Panc1 (cell line): ENCODE measurements at regions not wholly inside any gene's neighbourhood (a gene's known extent, or its start where the extent isn't known, plus 50 kb on each side); places are given as distances from the start of the nearest gene placed in this dataset.

ENCODE experiments used
- ATAC-seq: fragments of 200-7000 bp; cut with Tn5 transposase; 2 replicates; pipeline ENCODE4 v1.9.1; 2020; ENCODE audit warnings: mild to moderate bottlenecking, moderate library complexity
- BruUV-seq: library from RNA; stranded (reverse); fragments of 400-500 nt; replicated peaks from 2 replicates; lab custom pipeline; 2021; lab: Mats Ljungman, UMichigan
- CTCF ChIA-PET: fragments of 300-600 bp; sonication (Branson Sonifier 250); formaldehyde crosslinking; loops from one replicate; lab custom pipeline; 2022; ENCODE audit warnings: antibody characterized with exemption; lab: Charles Lee
- POLR2A ChIA-PET: fragments of 300-600 bp; sonication (Branson Sonifier 250); formaldehyde crosslinking; loops from one replicate; lab custom pipeline; 2022; ENCODE audit warnings: antibody characterized with exemption; lab: Charles Lee
- DNase-seq: peaks from one replicate; pipeline ENCODE4 v3.0.0-alpha.2; 2010; ENCODE audit warnings: low read depth, low spot score
- H3K27ac ChIP-seq: 2 replicates; pipeline ENCODE4 v1.5.1; 2011; ENCODE audit warnings: mild to moderate bottlenecking, low read length, inconsistent platforms
- H3K27me3 ChIP-seq: fragments of 200-500 bp; sonication (Bioruptor generic); 2 replicates; pipeline ENCODE4 v1.6.0; 2014; ENCODE audit warnings: low read length, inconsistent platforms; ENCODE audit not compliant: control insufficient read depth, insufficient read depth
- H3K36me3 ChIP-seq: fragments of 200-500 bp; sonication (Bioruptor generic); 2 replicates; pipeline ENCODE4 v1.5.1; 2014; ENCODE audit warnings: inconsistent platforms, mild to moderate bottlenecking, low read length, moderate library complexity; ENCODE audit not compliant: control insufficient read depth, insufficient read depth
- H3K4me1 ChIP-seq: 2 replicates; pipeline ENCODE4 v1.5.1; 2011; ENCODE audit warnings: inconsistent platforms, mild to moderate bottlenecking, low read length, moderate library complexity; ENCODE audit not compliant: control insufficient read depth, insufficient read depth
- H3K4me3 ChIP-seq, 2 experiments: 2 replicates each; pipeline ENCODE4 v1.5.1; 2011 to 2012; ENCODE audit warnings: low read depth in 2 of 2, low read length in 2 of 2, mild to moderate bottlenecking in 2 of 2, inconsistent platforms in 1 of 2, moderate library complexity in 1 of 2
- H3K9me3 ChIP-seq: fragments of 200-500 bp; sonication (Bioruptor generic); 2 replicates; pipeline ENCODE4 v1.5.1; 2014; ENCODE audit warnings: low read depth, mild to moderate bottlenecking, inconsistent platforms, low read length, moderate library complexity; ENCODE audit not compliant: control insufficient read depth, insufficient read depth
- POLR2AphosphoS5 ChIP-seq: IDR thresholded peaks from 2 replicates; pipeline ENCODE4 v1.6.1; 2012; ENCODE audit warnings: mild to moderate bottlenecking, low read depth, low read length, moderate library complexity
- REST ChIP-seq, 2 experiments: IDR thresholded peaks; 2 replicates each; pipeline ENCODE4 v1.6.1; 2011 to 2012; ENCODE audit warnings: low read depth in 2 of 2, control low read depth in 1 of 2, low read length in 1 of 2, mild to moderate bottlenecking in 1 of 2, moderate library complexity in 1 of 2; ENCODE audit not compliant: insufficient read depth in 1 of 2
- SIN3A ChIP-seq: IDR thresholded peaks from 2 replicates; pipeline ENCODE4 v1.6.1; 2012; ENCODE audit warnings: low read depth, mild to moderate bottlenecking, low read length, moderate library complexity, borderline replicate concordance; ENCODE audit not compliant: insufficient read depth
- TCF7L2 ChIP-seq: IDR thresholded peaks from 2 replicates; pipeline ENCODE4 v1.6.1; 2011; ENCODE audit warnings: mild to moderate bottlenecking, low read depth, low read length, inconsistent platforms
- in situ Hi-C: cut with HindIII; loops from 2 replicates; pipeline ENCODE4 v1.10.0; 2016; ENCODE audit warnings: low sequenced_read_pairs, low pct_unique_long_range_greater_than_20kb
- intact Hi-C: fragments of 100-400 bp; cut with micrococcal nuclease; formaldehyde crosslinking; loops from one replicate; pipeline ENCODE4 v1.10.0; 2022; ENCODE audit not compliant: unreplicated experiment
- TF ChIP-seq, protein P1 (sequence below): fragments of 450-650 bp; IDR thresholded peaks from 2 replicates; pipeline ENCODE4 v1.5.1; 2017; ENCODE audit warnings: mild to moderate bottlenecking

- Histone ChIP-seq H3K27ac (no peak overlapping the region), H3K9me3 (no peaks in the 10 kb centered on the region), H3K4me1 (no peaks in the 10 kb centered on the region; the same call in 1 of the 2 replicates), H3K36me3 (no peaks in the 10 kb centered on the region), H3K4me3 (no peak overlapping the region), H3K27me3 (no peaks in the 10 kb centered on the region)
- ChIA-PET CTCF (no interaction called here), POLR2A (no interaction called here)
- TF ChIP-seq, protein P1, sequence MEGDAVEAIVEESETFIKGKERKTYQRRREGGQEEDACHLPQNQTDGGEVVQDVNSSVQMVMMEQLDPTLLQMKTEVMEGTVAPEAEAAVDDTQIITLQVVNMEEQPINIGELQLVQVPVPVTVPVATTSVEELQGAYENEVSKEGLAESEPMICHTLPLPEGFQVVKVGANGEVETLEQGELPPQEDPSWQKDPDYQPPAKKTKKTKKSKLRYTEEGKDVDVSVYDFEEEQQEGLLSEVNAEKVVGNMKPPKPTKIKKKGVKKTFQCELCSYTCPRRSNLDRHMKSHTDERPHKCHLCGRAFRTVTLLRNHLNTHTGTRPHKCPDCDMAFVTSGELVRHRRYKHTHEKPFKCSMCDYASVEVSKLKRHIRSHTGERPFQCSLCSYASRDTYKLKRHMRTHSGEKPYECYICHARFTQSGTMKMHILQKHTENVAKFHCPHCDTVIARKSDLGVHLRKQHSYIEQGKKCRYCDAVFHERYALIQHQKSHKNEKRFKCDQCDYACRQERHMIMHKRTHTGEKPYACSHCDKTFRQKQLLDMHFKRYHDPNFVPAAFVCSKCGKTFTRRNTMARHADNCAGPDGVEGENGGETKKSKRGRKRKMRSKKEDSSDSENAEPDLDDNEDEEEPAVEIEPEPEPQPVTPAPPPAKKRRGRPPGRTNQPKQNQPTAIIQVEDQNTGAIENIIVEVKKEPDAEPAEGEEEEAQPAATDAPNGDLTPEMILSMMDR, result no peak
- no peak for TF ChIP-seq TCF7L2
- TF ChIP-seq SIN3A, result no peak
- no peak for TF ChIP-seq POLR2AphosphoS5
- no peak for TF ChIP-seq REST (IDR thresholded peaks at IDR 0.05; ENCODE audit: insufficient read depth in 1 of 2, low read depth in 2 of 2, low read length in 1 of 2)
- BruUV-seq, result no TSS peak
- DNase-seq, result no peak
- 0 out of 2 replicates have a peak, but pooled peaks have one; percentile 40 for ATAC-seq
- intact Hi-C loops (no loop called here), in situ Hi-C loops (no loop called here)
These were observed 204.7 kb downstream of the UACA start for GRCh38 chr15:70558406-70559264.

GRCh38 chr15:70557521-70558258 is 205.7 kb downstream of the UACA start:
- in situ Hi-C loops, result no loop called here
- no peak for DNase-seq
- peak; percentile 39 for ATAC-seq
- peak overlapping the region; percentile 17; the same call in 1 of the 2 replicates for H3K27ac ChIP-seq
- H3K27me3 ChIP-seq, result no peaks in the 10 kb centered on the region
- TF ChIP-seq, protein P1, result no peak
- no peak for TF ChIP-seq REST (IDR thresholded peaks at IDR 0.05; ENCODE audit: insufficient read depth in 1 of 2, low read depth in 2 of 2, low read length in 1 of 2)
- TF ChIP-seq SIN3A, result no peak
- no peak for TF ChIP-seq TCF7L2
- no peak for TF ChIP-seq POLR2AphosphoS5
- no peaks in the 10 kb centered on the region; the same call in 1 of the 2 replicates for H3K4me1 ChIP-seq
- POLR2A ChIA-PET, result interaction anchor here (0.6 kb wide), 1 partner anchor 143 kb away, joined by 5 read pairs; no protein-coding TSS in a partner anchor
- no peaks in the 10 kb centered on the region for H3K36me3 ChIP-seq
- H3K9me3 ChIP-seq, result no peaks in the 10 kb centered on the region
- BruUV-seq, result no TSS peak
- no peak overlapping the region for H3K4me3 ChIP-seq
- CTCF ChIA-PET, result no interaction called here
- intact Hi-C loops, result no loop called here
